Duodenal mucosa (tissue), 2 donors: ENCODE measurements at regions not wholly inside any gene's neighbourhood (a gene's known extent, or its start where the extent isn't known, plus 50 kb on each side); places are given as distances from the start of the nearest gene placed in this dataset.
"Not testable (repeated sequence)": the region's sequence is repeated elsewhere in the genome, so short reads cannot be mapped to it uniquely, and the experiment has no call there.

Source experiments
- H3K27ac ChIP-seq: one replicate; pipeline ENCODE4 v1.7.0; 2013; ENCODE audit warnings: low read depth, low read length
- H3K27me3 ChIP-seq, 2 donors: one replicate each; pipeline ENCODE4 v1.7.0; 2013; ENCODE audit warnings: low read length in 2 of 2, control low read depth in 1 of 2; ENCODE audit not compliant: insufficient read depth in 2 of 2, control insufficient read depth in 1 of 2
- H3K36me3 ChIP-seq, 2 donors: one replicate each; pipeline ENCODE4 v1.7.0; 2013; ENCODE audit warnings: low read length in 2 of 2, control low read depth in 1 of 2; ENCODE audit not compliant: insufficient read depth in 2 of 2, control insufficient read depth in 1 of 2
- H3K4me1 ChIP-seq, 2 donors: one replicate each; pipeline ENCODE4 v1.7.0; 2013; ENCODE audit warnings: low read length in 2 of 2, control low read depth in 1 of 2; ENCODE audit not compliant: insufficient read depth in 2 of 2, control insufficient read depth in 1 of 2
- H3K4me3 ChIP-seq, 2 donors: one replicate each; pipeline ENCODE4 v1.7.0; 2013; ENCODE audit warnings: low read length in 2 of 2, low read depth in 1 of 2
- H3K9ac ChIP-seq, 2 donors: one replicate each; pipeline ENCODE4 v1.7.0; 2013; ENCODE audit warnings: low read length in 2 of 2, low read depth in 1 of 2
- H3K9me3 ChIP-seq, 2 donors: one replicate each; pipeline ENCODE4 v1.7.0; 2013; ENCODE audit warnings: low read length in 2 of 2, control low read depth in 1 of 2; ENCODE audit not compliant: control insufficient read depth in 1 of 2

DNA sequence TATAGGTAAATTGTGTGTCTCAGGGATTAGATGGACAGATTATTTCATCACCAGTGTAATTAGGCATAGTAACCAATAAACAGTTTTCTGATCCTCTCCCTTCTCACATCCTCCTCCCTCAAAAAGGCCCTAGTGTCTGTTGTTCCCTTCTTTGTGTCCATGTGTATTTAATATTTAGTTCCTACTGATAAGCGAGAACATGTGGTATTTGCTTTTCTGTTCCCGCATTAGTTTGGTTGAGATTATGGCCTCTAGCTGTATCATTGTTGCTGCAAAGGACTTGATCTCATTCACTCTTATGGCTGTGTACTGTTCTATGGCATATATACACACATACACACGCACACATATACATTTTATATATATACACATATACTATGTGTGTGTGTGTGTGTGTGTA is 866.2 kb downstream of the CCDC85A start:
- no peak overlapping the region for H3K9ac ChIP-seq
- H3K27me3 ChIP-seq = no peaks in the 10 kb centered on the region
- no peaks in the 10 kb centered on the region for H3K36me3 ChIP-seq
- H3K4me3 ChIP-seq = no peak overlapping the region
- H3K4me1 ChIP-seq = no peaks in the 10 kb centered on the region
- H3K27ac ChIP-seq = no peak overlapping the region
- H3K9me3 ChIP-seq = no peaks in the 10 kb centered on the region

DNA sequence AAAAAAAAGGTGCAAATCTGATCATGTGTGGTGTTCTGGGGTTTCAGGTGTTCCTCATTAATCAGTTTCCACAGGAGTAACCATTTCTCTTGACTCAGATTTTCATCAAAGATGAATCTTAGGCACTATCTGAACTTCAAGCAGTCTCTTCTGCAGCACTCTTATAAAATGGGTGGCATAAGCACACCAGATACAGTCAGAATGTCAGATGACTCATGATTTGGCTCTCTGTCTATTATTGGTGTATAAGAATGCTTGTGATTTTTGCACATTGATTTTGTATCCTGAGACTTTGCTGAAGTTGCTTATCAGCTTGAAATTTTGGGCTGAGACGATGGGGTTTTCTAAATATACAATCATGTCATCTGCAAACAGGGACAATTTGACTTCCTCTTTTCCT is 882.5 kb downstream of the CCDC85A start:
- not testable (repeated sequence) for H3K9ac ChIP-seq, H3K27me3 ChIP-seq, H3K9me3 ChIP-seq, H3K27ac ChIP-seq, H3K36me3 ChIP-seq, H3K4me1 ChIP-seq, H3K4me3 ChIP-seq

DNA sequence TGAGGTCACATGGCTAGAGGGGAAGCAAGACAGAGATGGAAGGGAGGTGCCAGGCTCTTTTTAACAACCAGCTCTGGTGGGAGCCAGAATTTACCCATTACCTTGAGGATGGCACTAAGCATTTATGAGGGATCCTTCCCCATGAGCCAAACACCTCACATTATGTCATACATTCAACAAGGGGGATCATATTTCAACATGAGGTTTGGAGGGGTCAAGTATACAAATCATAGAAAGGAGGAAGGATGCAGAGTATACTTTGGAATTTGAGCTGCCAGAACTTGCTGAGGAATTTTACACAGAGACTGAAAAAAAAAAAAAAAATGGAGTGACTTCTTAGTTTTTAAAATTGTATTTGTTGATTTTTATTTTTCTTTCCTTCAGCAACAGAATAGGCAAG is 891.4 kb downstream of the CCDC85A start:
- Histone ChIP-seq H3K9me3 (peaks cover 0 to 6% of the 10 kb centered on the region in 2 donors), H3K4me1 (no peaks in the 10 kb centered on the region), H3K36me3 (no peaks in the 10 kb centered on the region), H3K4me3 (no peak overlapping the region), H3K27ac (no peak overlapping the region), H3K27me3 (no peaks in the 10 kb centered on the region), H3K9ac (no peak overlapping the region)

DNA sequence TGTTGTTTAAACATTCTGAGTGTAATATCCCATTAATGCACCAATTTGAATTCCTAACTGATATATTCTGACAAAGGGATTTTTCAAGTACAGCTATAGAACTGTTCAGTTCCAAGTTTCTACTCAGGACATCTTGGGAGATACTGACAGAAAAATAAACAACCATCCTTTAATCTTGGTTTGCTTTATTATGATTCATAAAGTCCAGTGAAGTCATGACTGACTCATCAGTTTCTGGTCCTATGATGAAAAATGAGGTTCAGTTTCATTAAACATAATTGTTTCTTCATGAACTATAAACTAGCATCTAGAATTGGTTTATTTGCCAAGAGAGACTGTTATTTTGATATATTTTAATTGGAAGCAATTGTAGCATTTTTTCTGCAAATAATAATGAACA is 896.2 kb downstream of the CCDC85A start:
- no peak overlapping the region for H3K9ac ChIP-seq
- no peak overlapping the region for H3K4me3 ChIP-seq
- H3K27me3 ChIP-seq = no peaks in the 10 kb centered on the region
- no peak overlapping the region for H3K27ac ChIP-seq
- H3K4me1 ChIP-seq = no peaks in the 10 kb centered on the region
- H3K9me3 ChIP-seq = peaks cover 9 to 13% of the 10 kb centered on the region in 2 donors
- no peaks in the 10 kb centered on the region for H3K36me3 ChIP-seq

DNA sequence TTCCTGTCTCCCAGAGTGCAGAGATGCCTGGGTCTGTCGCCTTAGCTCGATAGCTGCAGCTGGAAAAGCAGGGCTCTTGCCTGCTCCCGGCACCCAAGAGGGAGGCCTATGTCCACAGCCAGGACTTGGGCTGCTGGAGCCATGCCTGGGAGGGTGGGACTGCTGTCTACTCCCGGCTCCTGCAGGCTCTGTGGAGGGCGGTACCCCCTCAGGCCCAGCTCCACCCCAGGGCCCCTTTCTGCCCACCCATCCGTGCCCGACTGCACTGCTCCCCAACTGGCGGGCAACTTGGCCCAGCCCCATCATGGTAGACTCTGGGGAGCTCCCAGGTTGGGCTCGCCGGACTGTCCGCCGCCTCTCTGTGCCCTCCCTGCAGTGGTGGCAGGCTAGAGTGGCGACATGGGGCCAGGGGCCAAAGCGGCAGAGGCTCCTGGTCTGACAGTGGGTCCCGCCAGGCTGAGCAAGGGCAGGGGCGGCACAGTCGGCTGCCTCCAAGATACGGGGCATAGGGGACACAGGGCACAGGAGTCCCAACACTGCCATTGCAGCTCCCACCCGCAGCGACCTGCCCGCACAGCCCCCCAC is 901.0 kb downstream of the CCDC85A start:
- H3K9ac ChIP-seq = no peak overlapping the region
- peaks cover 5 to 13% of the 10 kb centered on the region in 2 donors for H3K9me3 ChIP-seq
- no peak overlapping the region for H3K4me3 ChIP-seq
- no peaks in the 10 kb centered on the region for H3K36me3 ChIP-seq
- H3K27ac ChIP-seq = no peak overlapping the region
- no peaks in the 10 kb centered on the region for H3K27me3 ChIP-seq
- no peaks in the 10 kb centered on the region for H3K4me1 ChIP-seq

DNA sequence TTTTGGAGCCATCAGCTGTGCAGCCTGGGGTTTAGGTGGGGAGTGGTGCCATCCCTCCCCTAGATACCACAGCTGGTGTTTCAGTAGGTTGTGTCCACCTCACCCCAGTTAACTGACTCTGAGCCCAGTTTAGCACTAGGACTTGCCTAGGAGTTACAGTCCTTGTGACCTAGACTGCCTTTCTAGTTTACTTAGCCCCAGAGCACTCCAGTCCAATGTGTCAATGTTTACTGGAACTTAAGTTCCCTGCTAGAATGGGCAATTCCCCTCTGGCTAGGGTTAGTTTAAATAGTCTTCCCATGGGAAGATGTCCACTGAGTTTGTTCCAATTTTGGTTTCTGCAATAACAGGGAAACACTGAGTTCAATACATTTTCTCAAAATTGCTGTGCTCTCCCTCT is 909.2 kb downstream of the CCDC85A start:
- Histone ChIP-seq H3K4me1 (no peaks in the 10 kb centered on the region), H3K27ac (no peak overlapping the region), H3K4me3 (no peak overlapping the region), H3K36me3 (no peaks in the 10 kb centered on the region), H3K9me3 (peaks cover 8 to 12% of the 10 kb centered on the region in 2 donors), H3K9ac (no peak overlapping the region), H3K27me3 (no peaks in the 10 kb centered on the region)

DNA sequence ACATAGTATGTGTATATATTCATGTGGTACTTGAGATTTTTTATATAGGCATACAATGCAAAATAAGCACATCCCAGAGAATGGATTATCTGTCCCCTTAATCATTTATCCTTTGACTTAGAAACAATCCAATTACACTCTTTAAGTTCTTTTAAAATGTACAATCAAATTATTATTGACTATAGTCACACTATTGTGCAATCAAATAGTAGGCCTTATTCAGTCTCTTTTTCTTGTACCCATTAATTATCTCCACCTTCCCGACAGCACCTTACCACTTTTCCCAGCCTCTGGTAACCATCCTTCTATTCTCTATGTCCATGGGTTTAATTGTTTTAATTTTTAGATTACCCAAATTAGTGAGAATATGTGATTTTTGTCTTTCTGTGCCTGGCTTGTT is 914.1 kb downstream of the CCDC85A start:
- Histone ChIP-seq H3K36me3 (no peaks in the 10 kb centered on the region), H3K27ac (no peak overlapping the region), H3K27me3 (no peaks in the 10 kb centered on the region), H3K9me3 (peaks cover 6 to 15% of the 10 kb centered on the region in 2 donors), H3K4me3 (no peak overlapping the region), H3K9ac (no peak overlapping the region), H3K4me1 (no peaks in the 10 kb centered on the region)

DNA sequence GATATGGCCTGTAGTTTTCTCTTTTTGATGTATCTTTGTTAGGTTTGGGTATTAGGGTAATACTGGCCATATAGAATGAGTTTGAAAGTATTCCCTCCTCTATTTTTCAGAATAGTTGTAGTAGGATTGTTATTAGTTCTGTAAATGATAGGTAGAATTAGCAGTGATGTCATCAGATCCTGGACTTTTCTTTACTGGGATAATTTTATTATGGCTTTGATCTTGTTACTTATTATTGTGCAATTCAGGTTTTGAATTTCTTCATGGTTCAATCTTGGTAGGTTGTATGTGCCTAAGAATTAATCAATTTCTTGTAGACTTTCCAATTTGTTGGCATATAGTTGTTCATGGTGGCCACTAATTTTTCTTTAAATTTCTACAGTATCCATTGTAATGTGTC is 916.6 kb downstream of the CCDC85A start:
- Histone ChIP-seq H3K27me3 (no peaks in the 10 kb centered on the region), H3K4me3 (no peak overlapping the region), H3K9ac (no peak overlapping the region), H3K4me1 (no peaks in the 10 kb centered on the region), H3K36me3 (no peaks in the 10 kb centered on the region), H3K9me3 (peaks cover 2 to 10% of the 10 kb centered on the region in 2 donors), H3K27ac (no peak overlapping the region)

DNA sequence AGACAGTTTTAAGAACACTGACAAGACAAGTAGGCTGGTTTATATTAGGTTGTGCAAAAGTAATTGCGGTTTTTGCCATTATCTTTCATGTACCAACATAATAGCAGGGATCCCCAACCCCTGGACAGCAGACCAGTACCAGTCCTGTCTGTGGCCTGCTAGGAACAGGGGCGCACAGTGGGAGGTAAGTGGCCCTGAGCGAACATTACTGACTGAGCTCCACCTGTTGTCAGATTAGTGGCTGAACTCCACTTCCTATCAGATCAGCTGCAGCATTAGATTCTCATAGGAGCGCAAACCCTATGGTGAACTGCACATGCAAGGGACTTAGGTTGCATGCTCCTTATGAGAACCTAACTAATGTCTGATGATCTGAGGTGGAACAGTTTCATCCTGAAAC is 921.9 kb downstream of the CCDC85A start:
- Histone ChIP-seq H3K27ac (no peak overlapping the region), H3K4me1 (no peaks in the 10 kb centered on the region), H3K36me3 (no peaks in the 10 kb centered on the region), H3K9me3 (peaks cover 8 to 9% of the 10 kb centered on the region in 2 donors), H3K27me3 (no peaks in the 10 kb centered on the region), H3K4me3 (no peak overlapping the region), H3K9ac (no peak overlapping the region)

DNA sequence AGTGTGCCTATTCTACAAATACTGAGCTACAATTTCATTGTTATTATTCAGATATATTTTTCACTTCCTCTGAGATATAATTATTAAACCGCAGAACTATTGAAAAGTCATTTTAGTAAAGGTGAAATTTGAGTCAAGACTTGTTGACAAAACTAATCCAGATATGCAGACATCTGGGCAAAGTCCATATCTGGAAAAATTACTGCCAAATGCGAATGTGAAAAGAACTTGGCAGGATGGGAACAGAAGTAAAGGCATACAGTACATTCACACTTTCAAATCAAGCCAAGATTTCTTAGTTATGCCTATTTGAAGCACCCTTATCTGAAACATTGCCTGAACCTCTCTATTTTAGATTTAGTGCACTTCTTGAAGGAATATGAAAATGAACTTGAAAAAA is 923.6 kb downstream of the CCDC85A start:
- peaks cover 8 to 9% of the 10 kb centered on the region in 2 donors for H3K9me3 ChIP-seq
- H3K27ac ChIP-seq = no peak overlapping the region
- no peak overlapping the region for H3K4me3 ChIP-seq
- H3K36me3 ChIP-seq = no peaks in the 10 kb centered on the region
- H3K4me1 ChIP-seq = no peaks in the 10 kb centered on the region
- H3K9ac ChIP-seq = no peak overlapping the region
- H3K27me3 ChIP-seq = no peaks in the 10 kb centered on the region

DNA sequence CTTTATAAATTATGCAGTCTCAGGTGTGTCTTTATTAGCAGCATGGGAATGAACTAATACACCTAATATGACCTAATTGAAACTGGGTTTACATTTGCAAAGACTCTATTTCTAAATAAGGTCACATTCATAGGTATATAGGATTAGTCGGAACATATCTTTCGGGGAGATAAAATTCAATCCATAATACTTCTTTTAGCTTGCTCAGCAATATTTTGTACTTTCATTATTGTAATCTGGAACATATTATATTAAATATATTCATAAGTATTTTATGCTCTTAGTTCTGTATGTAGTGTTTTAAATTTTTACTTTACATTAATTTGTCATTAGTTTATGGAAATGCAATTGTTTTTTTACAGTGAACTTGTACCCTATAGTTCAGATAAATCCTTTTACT is 927.7 kb downstream of the CCDC85A start:
- no peak overlapping the region for H3K9ac ChIP-seq
- H3K27ac ChIP-seq = no peak overlapping the region
- no peaks in the 10 kb centered on the region for H3K4me1 ChIP-seq
- peaks cover 7 to 11% of the 10 kb centered on the region in 2 donors for H3K9me3 ChIP-seq
- H3K4me3 ChIP-seq = no peak overlapping the region
- no peaks in the 10 kb centered on the region for H3K36me3 ChIP-seq
- no peaks in the 10 kb centered on the region for H3K27me3 ChIP-seq
